Mammary epithelial cell (primary cell): ENCODE measurements at regions not wholly inside any gene's neighbourhood (a gene's known extent, or its start where the extent isn't known, plus 50 kb on each side); places are given as distances from the start of the nearest gene placed in this dataset.

ENCODE experiments used
- EZH2 ChIP-seq: IDR thresholded peaks from 2 replicates; pipeline ENCODE4 v1.6.1; 2012; ENCODE audit warnings: low read length, inconsistent platforms, borderline replicate concordance
- TF ChIP-seq, protein P1 (sequence below), 2 donors: IDR thresholded peaks in 1 of 2; conservative IDR thresholded peaks in 1 of 2; 2 replicates each; pipeline ENCODE4 v1.5.1; 2011 to 2012; ENCODE audit warnings: inconsistent platforms in 2 of 2, low read length in 2 of 2, mild to moderate bottlenecking in 2 of 2, control low read depth in 1 of 2, low read depth in 1 of 2; ENCODE audit not compliant: insufficient read depth in 1 of 2; ENCODE audit errors: extremely low read depth in 1 of 2

DNA sequence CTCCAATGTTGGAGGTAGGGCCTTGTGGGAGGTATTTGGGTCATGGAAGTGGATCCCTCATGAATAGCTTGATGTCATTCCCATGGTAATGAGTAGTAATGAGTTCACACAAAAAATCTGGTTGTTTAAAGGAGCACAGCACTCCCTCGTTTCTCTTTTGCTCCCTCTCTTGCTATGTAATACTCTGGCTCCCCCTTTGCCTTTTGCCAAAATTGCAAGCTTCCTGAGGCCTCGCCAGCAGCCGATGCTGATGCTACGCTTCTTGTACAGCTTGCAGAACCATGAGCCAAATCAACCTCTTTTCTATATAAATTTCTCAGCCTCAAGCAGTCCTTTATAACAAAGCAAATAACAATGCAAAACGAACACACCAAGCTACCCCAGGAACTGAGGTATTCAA is 80.9 kb downstream of the LHX9 start:
- TF ChIP-seq, protein P1, sequence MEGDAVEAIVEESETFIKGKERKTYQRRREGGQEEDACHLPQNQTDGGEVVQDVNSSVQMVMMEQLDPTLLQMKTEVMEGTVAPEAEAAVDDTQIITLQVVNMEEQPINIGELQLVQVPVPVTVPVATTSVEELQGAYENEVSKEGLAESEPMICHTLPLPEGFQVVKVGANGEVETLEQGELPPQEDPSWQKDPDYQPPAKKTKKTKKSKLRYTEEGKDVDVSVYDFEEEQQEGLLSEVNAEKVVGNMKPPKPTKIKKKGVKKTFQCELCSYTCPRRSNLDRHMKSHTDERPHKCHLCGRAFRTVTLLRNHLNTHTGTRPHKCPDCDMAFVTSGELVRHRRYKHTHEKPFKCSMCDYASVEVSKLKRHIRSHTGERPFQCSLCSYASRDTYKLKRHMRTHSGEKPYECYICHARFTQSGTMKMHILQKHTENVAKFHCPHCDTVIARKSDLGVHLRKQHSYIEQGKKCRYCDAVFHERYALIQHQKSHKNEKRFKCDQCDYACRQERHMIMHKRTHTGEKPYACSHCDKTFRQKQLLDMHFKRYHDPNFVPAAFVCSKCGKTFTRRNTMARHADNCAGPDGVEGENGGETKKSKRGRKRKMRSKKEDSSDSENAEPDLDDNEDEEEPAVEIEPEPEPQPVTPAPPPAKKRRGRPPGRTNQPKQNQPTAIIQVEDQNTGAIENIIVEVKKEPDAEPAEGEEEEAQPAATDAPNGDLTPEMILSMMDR (conservative IDR thresholded peaks at IDR 0.05 in 1 of 2, IDR thresholded peaks at IDR 0.05 in 1 of 2; ENCODE audit: extremely low read depth in 1 of 2, insufficient read depth in 1 of 2, low read depth in 1 of 2, low read length in 2 of 2): no peak
- TF ChIP-seq EZH2: no peak
